ENCODE measurements at regions not wholly inside any gene's neighbourhood (a gene's known extent, or its start where the extent isn't known, plus 50 kb on each side); places are given as distances from the start of the nearest gene placed in this dataset.
A peak's percentile ranks its signal among the peaks of the same experiment; 100 is the strongest.

DNA sequence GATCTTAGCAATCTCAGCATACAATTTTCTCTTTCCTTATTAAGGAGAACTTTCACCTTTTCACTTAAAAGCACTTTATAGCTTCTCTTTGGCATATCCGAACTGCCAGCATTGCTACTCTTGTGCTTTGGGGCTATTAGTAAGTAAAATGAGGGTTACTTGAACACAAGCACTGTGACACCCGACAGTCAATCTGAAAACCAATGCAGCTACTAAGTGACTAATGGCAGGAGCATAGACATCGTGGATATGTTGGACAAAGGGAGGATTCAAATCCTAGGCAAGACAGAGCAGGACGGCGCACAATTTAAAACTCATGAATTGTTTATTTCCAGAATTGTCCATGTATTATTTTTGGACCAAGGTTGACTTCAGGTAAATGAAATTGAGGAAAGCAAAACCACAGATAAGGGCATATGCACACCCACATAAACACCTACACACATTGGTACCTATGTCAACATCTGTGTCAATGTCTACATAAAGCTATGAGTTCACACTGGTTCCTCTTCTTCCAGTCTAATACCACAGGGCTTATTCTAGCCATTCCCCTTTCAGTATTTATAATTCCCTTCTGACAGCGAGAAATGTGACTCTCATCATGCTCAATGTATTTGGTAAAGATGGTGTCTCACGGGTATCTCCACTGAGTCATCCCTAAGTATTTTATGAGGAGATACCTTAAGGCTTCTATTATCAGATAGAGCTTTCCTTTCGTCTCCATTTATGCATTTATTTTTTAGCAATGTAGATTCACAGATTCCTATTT lies 75.3 kb upstream of the RALGPS2 start:
- H3K27ac ChIP-seq = no peak overlapping the region
- TF ChIP-seq, protein P1, sequence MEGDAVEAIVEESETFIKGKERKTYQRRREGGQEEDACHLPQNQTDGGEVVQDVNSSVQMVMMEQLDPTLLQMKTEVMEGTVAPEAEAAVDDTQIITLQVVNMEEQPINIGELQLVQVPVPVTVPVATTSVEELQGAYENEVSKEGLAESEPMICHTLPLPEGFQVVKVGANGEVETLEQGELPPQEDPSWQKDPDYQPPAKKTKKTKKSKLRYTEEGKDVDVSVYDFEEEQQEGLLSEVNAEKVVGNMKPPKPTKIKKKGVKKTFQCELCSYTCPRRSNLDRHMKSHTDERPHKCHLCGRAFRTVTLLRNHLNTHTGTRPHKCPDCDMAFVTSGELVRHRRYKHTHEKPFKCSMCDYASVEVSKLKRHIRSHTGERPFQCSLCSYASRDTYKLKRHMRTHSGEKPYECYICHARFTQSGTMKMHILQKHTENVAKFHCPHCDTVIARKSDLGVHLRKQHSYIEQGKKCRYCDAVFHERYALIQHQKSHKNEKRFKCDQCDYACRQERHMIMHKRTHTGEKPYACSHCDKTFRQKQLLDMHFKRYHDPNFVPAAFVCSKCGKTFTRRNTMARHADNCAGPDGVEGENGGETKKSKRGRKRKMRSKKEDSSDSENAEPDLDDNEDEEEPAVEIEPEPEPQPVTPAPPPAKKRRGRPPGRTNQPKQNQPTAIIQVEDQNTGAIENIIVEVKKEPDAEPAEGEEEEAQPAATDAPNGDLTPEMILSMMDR (IDR thresholded peaks at IDR 0.05) = no peak
- no peak for TF ChIP-seq POLR2A (IDR thresholded peaks at IDR 0.05)
- no peak for DNase-seq
- no peak overlapping the region for H3K4me3 ChIP-seq
- H3K9me3 ChIP-seq = no peaks in the 10 kb centered on the region
- H3K27me3 ChIP-seq = no peaks in the 10 kb centered on the region
- no peaks in the 10 kb centered on the region for H3K36me3 ChIP-seq
- peaks cover 0 to 12% (median 0%) of the 10 kb centered on the region in 4 donors for H3K4me1 ChIP-seq

- Histone ChIP-seq H3K27ac (peak overlapping the region in 3 of 4 donors; percentile 44 to 87 (median 77)), H3K9me3 (no peaks in the 10 kb centered on the region), H3K27me3 (no peaks in the 10 kb centered on the region), H3K4me3 (no peak overlapping the region), H3K4me1 (peaks cover 0 to 15% (median 0%) of the 10 kb centered on the region in 4 donors), H3K36me3 (no peaks in the 10 kb centered on the region)
- TF ChIP-seq, protein P1 (IDR thresholded peaks at IDR 0.05) = no peak
- no peak for TF ChIP-seq POLR2A (IDR thresholded peaks at IDR 0.05)
- peak in 2 of 3 donors; percentile 62 to 79 for DNase-seq
Measured at GRCh38 chr1:178650934-178651511, 74.0 kb upstream of the RALGPS2 start.

DNA sequence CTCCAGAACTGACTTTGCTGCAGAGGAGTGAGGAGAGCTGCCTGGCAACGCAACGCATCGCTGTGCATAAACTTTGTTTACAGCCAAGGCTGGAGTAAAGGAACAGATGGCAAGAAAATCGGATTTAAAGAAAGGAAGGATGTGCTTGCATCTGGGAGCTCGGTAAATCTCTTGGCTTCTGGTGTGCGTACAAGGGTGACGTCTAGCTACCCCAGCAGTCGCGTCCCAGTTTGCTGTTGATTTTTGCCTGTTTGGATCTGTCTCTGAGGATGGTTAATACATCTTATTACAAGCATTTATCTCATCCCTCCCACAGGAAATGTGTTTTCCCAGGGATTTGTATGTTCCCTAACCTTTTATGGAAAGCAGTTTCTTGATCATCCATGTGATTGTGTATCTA lies 73.3 kb upstream of the RALGPS2 start:
- H3K36me3 ChIP-seq = no peaks in the 10 kb centered on the region
- H3K4me1 ChIP-seq = peaks cover 0 to 18% (median 0%) of the 10 kb centered on the region in 4 donors
- peak overlapping the region in 3 of 4 donors; percentile 44 to 87 (median 77) for H3K27ac ChIP-seq
- H3K27me3 ChIP-seq = no peaks in the 10 kb centered on the region
- DNase-seq = no peak
- H3K4me3 ChIP-seq = peak overlapping the region in 1 of 4 donors; percentile 27
- H3K9me3 ChIP-seq = no peaks in the 10 kb centered on the region
- TF ChIP-seq, protein P1 (IDR thresholded peaks at IDR 0.05) = no peak
- TF ChIP-seq POLR2A (IDR thresholded peaks at IDR 0.05) = no peak

DNA sequence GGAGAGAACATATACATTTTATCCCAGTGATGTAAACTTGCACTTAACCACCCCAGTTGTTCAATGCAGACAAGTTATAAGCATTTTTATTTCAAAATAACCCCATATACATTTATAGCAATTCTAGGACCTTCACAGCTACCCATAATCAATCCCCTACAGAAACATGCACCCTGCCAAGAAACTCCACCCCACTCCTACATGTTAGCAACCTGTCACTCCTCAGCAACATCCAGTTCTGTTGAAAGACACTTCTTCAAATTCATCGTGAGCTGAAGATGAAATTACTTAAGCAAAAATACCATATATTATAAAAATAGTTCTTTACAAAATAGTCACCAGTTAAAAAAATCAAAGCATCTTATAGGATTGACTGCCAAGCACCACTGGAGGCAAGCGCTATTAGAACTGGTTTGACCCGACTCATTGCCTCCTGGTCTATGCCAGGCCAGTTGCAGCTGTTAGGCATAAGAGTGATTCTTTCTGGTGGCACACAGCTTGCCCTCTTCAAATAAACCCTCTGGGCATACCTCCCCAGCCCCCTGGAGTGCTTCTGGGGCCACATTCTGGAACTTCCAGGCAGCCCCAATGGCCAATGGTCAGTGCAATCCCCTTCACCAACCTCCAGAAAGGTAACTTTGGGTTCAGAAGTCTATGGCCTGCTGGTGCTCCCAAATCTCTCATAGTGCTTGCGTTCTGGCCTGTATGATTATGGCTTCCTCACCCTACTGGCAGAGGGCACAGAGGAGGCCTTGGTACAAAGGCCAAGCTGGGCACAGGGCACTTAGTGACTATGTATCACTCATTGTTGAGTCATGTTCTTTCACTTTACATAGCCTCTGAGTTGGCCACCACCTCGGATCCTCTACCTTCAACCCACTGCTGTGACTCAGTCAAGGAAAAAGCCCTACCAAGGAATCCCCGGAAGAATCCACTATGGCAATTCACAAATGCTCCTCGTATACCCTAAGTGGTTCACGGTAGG lies 72.2 kb upstream of the RALGPS2 start:
- no peaks in the 10 kb centered on the region for H3K36me3 ChIP-seq
- H3K27ac ChIP-seq = peak overlapping the region in 3 of 4 donors; percentile 15 to 87 (median 77)
- peaks cover 0 to 18% (median 0%) of the 10 kb centered on the region in 4 donors for H3K4me1 ChIP-seq
- peak overlapping the region in 2 of 4 donors; percentile 21 to 27 for H3K4me3 ChIP-seq
- no peaks in the 10 kb centered on the region for H3K27me3 ChIP-seq
- TF ChIP-seq, protein P1 (IDR thresholded peaks at IDR 0.05) = no peak
- TF ChIP-seq POLR2A (IDR thresholded peaks at IDR 0.05) = peak in 1 of 2 donors; percentile 36
- DNase-seq = peak in 2 of 3 donors; percentile 70 to 85
- no peaks in the 10 kb centered on the region for H3K9me3 ChIP-seq

GRCh38 chr1:178659789-178660208 lies 65.2 kb upstream of the RALGPS2 start:
- DNase-seq = no peak
- Histone ChIP-seq H3K27ac (peak overlapping the region in 1 of 4 donors; percentile 8), H3K9me3 (no peaks in the 10 kb centered on the region), H3K4me3 (no peak overlapping the region), H3K4me1 (peaks cover 0 to 6% (median 0%) of the 10 kb centered on the region in 4 donors), H3K27me3 (no peaks in the 10 kb centered on the region), H3K36me3 (no peaks in the 10 kb centered on the region)
- no peak for TF ChIP-seq POLR2A (IDR thresholded peaks at IDR 0.05)
- TF ChIP-seq, protein P1 (IDR thresholded peaks at IDR 0.05) = no peak

Measured in Peyer's patch (tissue), 4 donors.